GM18861 (cell line): ENCODE measurements at regions not wholly inside any gene's neighbourhood (a gene's known extent, or its start where the extent isn't known, plus 50 kb on each side); places are given as distances from the start of the nearest gene placed in this dataset.
A peak's percentile ranks its signal among the peaks of the same experiment; 100 is the strongest.
"Not testable (repeated sequence)": the region's sequence is repeated elsewhere in the genome, so short reads cannot be mapped to it uniquely, and the experiment has no call there.

ENCODE experiments used
- ATAC-seq: cut with Tn5 transposase; IDR thresholded peaks from one replicate; pipeline ENCODE4 v1.9.1; 2021; ENCODE audit not compliant: unreplicated experiment

DNA sequence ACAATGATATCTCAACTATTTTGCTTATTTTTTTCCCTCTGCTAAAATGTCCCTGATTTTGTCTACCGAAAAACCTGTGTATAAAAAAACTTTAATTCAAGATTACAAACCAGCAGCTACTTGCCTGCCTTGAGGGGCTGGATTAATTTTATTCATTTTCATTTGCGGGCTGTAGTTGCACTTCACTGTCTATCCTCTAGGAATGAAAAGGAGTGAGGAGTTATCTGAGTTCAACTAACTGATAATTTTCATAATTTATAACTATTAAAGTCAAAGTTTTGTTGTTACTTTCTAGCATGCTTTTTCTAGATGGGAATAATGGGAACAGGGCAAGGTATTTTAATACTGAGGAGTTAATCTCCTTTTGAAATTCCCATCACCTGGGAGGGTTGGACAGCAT, 50.3 kb upstream of the AGTPBP1 start:
- ATAC-seq = not testable (repeated sequence)

DNA sequence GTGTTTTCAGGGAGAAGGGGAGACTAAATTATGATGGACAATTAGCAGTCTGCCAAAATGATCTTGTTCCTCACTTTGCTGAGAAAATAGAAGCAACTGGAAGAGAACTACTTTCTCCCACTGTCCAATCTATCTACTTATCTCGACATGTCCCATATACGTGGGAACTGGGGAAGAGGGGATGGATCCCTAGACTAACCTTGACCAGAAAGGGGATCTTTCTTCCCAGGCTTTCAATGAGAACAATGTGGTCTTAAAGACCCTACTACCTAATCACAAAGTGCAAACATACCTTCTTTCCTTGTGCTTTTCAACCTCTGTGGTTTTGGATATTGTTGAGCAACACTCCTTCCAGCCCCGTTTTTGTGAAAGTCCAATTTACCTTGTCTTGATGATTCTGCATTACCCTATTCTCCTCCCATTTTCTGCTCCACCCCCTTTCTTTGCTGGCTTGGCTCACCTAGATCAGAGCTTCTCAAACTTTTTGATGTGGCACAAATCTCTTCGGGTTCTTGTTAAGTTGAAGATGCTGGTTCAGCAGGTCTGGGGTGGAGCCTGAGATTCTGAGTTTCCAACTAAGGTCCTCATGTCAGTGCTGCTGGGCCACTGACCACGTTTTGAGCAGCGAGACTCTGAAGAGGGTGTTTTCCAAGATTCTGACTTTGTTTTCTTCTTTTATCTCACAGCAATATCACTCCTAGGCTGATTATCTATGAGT, 61.4 kb upstream of the AGTPBP1 start:
- ATAC-seq = not testable (repeated sequence)

DNA sequence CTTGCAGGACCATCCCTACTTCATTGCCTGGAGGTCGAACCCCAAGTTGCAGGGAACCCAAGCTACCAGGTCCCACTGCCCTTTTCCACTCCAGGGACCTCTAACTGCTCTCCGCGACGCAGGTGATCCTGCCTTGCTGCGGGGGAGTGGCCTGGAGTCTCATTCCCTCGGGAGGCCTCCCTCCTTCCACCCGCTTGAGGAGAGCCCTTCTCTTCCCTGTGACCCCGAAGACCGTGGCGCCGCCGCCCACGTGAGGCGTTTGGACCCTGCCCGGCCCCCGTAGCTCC, 63.0 kb upstream of the AGTPBP1 start:
- ATAC-seq = not testable (repeated sequence)

DNA sequence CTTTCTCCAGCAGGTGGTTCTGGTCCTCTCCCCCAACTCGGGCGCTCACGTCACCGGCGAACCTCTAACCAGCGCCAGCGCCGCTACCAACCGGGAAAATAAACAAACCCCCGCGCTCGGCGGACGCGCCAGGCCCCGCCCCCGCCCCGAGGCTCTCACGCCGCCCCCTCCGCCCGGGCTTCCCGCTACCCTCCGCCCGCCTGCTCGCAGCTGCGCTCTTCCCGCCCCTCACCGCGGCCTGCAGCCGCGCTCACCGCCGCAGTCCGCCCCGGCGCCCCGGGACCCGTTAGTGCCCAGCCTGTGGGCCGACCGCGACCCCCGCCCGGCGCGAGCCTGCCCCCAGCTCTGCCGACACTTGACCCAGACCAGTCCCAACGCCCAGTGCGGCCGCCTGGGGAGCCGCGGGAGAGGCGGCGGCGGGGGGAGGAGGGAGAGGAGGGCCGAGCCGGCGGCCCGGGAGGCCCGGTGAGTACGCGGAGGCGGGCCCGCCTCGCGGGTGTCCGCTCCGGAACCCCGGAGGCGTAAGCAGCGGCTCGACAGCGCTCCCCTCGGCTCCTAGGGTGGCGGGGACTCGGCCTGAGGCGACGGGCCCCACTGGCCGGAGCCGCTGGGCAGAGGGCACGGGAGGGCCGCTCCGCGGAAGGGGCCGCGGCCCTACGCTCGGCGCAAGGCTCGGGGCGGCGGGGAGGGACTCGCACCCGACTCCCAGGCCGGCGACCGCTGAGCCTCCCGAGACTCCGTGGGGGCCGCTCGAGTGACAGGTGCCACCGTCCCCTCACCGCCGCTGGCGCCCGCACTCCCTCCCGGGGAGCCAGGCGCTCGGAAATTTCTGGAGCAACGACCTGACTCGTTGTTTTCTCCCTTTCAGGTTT, 63.6 kb upstream of the AGTPBP1 start:
- ATAC-seq = peak; percentile 66

DNA sequence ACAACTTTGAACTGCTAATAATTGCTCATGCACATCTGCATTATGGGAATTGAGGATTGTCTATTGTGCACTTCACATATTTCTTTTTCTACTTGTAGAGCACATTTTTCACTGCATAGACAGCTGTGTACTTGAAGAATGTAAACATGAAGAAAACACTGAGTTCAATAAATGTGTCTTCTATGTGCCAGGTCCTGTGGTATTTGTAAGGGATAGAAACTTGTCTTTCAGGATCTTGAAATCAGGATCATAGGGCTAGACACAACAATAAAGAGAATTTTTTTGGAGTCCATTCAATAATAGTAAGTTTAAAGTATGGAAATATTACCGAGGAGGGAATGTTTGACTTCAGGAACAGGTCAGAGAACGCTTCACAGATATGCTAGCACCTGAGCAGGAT, 66.6 kb upstream of the AGTPBP1 start:
- ATAC-seq = not testable (repeated sequence)

DNA sequence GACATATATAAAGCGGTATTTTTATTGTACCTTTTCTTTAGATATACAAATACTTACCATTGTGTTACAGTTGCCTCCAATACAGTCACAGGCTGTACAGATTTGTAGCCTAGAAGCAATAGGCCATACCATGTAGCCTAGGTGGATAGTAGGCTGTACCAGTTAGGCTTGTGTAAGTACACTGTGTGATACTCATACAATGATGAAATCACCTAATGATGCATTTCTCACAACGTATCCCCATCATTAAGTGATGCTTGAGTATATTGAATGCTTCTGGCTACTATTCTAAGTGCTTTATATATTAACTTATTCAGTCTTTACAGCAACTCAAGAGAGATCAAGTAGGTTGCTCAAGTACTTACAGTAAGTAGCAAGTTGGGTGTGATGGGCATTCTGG, 71.6 kb upstream of the AGTPBP1 start:
- not testable (repeated sequence) for ATAC-seq

DNA sequence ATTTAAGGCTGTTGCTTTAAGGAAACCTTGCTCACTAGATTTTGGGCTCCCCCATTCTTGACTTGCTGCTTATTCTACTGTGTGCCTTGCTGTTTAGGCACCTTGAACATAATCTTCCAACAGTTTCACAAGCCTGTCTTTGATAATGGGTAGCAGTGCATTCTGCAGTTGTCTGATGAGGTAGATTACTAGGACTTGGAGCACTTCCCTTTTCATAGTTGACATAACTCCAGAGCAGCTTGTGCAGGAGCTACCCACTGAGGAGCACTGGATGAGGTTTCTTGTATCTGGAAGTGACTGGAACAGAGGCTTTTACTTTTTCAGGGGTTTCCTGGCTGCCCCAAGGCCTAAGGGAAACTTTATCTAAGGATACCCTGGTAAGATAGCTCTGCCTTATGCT, 73.0 kb upstream of the AGTPBP1 start:
- ATAC-seq = not testable (repeated sequence)

DNA sequence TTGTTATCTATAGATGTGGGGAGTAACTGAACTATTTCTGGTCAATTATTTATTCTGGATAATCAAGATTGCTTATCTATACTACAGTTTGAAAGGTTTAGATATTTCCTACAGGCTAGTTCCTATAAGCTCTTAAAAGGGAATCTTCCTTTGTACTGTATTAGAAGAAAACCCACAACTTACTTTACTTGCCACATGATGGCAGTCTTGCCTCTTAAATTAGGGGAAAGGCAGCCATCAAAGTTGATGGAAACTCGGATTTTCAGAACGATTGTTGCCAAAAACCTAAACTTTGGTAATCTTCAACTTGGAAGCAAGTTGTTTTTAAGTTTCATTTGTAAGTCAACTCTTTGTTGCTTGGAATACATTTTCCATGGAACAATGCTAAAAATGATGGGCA, 77.2 kb upstream of the AGTPBP1 start:
- not testable (repeated sequence) for ATAC-seq

DNA sequence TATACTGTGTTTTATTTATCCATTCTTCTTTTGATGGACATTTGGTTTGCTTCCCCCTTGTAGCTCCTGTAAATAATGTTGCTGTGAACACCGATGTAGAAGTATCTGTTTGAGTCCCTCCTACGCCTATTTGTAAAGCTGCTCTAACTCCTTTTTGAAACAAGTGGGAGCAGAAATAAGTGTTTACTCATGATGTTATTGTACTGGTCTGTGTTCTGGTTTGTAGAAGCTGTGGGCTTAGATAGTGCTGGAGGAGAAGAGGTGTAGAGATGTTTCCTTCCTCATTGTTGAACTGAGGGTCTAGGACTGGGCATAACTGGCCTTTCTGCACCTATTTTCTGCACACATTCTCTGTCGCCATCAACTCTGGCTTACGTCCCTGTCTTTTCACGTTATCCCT, 78.8 kb upstream of the AGTPBP1 start:
- not testable (repeated sequence) for ATAC-seq

DNA sequence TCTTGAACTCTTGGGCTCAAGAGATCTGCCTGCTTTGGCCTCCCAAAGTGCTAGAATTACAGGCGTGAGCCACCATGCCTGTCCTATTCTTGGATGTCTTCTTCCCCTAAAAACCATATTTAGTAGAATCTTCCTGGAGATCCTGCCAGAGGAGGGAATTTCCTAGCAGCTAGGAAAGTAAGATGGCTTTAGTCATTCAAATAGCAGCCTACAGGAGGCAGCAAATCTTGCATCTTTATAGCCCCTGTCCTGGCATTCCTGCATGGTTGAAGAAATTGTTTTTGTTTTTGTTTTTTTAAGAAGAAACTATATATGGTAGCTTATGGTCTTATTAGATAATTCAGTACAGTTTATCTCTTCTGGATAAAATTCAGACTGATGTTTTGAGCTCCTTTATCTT, 83.2 kb upstream of the AGTPBP1 start:
- not testable (repeated sequence) for ATAC-seq

DNA sequence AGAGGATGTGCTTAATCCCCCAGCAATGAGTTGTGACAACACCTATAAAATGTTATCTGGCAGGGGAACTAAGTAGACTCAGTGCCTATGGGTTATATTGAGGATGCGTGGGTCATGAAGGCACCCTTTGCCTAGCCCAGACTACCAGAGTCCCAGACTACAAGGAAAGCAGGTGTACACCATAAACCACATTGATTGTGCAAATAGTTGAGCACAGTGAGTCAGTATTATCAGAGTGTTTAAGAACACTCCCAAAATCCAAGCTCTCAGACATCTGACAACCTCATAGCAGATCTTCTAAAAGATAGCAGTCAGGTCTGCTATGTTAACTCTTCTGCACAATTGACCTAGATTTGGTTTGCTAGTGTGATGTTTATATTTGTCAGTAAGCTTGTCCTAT, 92.8 kb upstream of the AGTPBP1 start:
- ATAC-seq = not testable (repeated sequence)

DNA sequence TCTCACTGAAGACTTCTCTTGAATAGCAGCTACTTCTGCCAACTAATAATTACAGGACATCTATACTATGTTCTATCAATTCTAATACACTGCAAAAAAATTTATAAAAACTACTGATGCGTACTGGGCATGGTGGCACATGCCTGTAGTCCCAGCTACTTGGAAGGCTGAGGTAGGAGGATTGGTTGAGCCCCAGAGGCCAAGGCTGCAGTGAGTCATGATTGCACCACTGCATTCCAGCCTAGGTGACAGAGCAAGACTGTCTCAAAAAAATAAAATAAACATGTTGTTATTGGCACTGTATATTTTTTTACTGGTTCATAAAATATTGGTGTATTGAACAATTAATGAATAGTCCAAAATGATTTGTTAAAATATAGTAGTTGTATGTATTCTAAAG, 97.0 kb upstream of the NAA35 start:
- not testable (repeated sequence) for ATAC-seq

DNA sequence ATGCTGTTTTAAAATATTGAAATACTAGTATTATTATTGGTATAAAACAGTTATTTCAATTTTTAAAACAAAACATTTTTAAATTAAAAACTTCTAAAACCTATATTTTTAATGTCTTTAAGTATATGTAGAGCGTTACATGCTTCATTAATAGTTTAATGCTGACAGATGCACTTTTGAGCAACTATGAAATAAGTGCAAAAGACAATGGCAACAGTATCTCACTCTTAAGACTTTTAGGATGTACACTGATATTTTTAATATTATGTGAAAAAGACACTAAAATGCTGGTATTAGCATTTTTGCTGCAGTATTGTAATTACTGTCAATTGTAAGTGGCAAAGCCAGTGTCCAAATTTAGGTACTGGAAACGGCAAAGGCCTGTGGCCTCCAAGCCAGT, 93.2 kb upstream of the NAA35 start:
- ATAC-seq = not testable (repeated sequence)

DNA sequence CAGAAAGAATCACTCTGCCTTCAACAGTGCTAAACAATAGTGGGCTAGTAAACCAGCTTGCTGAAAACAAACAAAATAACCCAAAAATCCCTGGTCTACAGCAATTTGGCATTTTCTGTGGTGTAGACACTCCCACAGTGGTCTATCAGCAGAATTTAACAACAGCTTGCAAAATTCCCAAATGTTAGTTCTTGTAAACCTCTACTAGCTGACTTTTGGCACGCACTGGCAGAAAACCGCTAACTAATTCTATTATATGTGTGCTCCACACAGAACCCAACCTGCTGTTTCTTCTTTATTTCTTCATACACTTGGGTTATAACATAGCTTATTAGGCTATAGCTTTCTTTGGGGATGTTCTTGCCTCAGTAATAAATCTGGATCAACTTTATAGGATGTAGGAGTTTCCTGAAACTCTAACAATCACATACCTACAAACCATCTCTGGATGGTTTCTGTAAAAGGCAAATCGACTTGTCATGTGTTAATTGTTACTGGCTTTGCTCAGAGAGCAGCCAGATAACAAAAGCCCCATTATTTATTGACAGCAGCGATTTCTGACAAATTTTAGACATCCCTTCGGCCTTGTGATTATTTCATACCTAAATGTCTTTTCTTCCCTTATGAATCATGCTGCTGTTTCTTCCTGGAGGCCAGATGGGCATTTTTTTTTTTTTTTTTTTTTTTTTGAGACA, 82.7 kb upstream of the NAA35 start:
- no peak for ATAC-seq

DNA sequence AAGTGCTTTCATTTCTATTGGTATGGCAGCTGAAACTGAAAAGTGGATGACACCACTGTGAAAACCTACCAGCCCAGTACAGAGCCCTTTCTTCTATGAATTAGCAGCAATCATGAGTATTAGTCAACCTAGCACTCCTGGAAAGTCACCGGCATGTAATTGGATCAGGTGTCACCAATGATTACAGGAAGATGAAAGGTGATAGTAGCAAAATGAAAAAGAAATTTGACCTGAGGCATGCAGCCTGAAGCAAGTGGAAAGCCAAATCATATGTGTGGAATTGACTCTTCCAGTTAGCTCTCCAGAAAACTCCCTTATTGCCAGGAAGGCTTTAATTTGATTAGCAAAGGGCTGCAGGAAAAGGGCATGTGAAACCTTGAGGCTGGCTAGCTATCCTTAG, 81.2 kb upstream of the NAA35 start:
- ATAC-seq = no peak

DNA sequence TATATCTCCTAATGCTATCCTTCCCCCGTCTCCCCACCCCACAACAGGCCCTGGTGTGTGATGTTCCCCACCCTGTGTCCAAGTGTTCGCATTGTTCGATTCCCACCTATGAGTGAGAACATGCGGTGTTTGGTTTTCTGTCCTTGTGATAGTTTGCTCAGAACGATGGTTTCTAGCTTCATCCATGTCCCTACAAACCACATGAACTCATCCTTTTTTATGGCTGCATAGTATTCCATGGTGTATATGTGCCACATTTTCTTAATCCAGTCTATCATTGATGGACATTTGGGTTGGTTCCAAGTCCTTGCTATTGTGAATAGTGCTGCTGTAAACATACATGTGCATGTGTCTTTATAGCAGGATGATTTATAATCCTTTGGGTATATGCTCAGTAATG, 79.1 kb upstream of the NAA35 start:
- ATAC-seq = not testable (repeated sequence)

DNA sequence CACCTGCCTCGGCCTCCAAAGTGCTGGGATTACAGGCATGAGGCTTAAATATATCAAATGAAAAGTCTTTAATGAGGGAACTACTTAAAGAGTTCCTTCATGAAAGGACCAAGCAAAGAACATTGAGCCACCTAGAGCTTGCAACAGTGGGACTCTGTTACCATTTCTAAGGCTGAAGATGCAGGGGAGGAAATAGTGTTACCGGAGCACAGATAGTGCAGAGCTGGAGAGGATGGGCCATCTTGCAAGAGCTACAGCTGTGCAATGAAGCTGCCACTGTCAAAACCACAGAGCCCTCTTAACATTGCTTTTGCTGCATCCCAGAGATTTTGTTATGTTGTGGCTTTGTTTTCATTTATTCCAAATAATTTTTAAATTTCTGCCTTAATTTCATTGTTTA, 77.1 kb upstream of the NAA35 start:
- ATAC-seq = no peak

DNA sequence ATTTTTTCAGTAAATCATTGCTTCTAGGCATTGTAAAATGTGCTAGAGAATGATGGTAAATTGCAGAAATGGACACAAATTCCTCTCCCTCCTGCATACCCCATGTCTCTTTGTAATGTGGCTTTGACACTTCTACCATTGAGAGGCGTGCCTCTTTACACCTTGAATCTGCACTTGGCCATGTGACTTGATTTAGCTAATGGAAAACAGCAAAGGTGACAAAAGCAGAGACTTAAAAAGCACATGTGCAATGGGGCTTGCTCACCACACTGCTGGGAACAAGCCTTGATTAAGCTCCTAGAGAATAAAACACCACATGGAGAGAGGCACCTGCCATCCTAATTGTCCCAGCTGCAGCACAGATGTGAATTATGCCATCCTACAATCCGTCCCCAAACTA, 69.9 kb upstream of the NAA35 start:
- no peak for ATAC-seq

DNA sequence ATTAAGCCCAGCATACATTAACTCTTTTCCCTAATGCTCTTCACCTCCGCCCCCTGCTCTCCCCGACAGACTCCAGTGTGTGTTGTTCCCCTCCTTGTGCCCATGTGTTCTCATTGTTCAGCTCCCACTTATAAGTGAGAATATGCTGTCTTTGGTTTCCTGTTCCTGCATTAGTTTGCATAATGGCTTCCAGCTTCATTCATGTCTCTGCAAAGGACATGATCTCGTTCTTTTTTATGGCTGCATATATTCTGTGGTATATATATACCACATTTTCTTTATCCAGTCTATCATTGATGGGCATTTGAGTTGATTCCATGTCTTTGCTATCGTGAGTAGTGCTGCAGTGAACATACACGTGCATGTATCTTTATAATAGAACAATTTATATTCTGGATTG, 69.3 kb upstream of the NAA35 start:
- not testable (repeated sequence) for ATAC-seq

DNA sequence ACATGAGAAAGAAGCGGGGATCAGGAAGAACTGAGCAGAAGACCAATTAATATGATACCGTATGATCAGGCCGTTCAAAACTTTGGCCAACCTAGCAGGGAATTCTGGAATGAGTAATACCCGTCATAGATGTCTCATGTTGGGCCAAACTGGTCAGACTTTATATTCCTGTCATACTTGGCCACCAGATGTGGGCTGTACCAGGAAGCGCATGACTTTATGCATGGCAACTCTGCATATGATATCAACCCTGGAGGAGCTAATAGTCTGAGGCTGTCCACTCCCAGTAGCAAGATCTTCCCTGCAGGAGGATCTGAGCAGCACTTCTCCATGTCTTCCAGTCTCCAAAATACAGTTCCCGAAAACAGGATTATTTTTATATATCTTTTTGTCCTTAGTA, 68.5 kb upstream of the NAA35 start:
- ATAC-seq = no peak

DNA sequence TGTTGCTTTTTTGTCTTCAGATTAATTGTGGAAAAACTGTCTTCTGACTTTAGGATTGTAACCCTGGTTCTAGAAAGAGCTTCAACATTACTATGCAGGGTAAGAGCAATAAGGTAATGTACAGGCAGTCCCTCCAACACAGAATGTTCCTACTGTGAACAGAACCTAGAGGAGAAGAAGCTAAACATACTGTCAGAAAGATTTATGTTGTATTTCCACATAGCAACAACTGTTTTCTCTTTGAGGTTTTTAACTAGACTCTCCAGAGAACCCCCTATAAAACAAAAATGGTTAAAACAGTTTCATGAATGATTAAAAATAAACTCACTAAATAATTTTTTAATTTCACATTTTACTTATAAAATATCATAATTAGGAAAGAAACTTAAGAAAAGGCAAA, 64.3 kb upstream of the NAA35 start:
- no peak for ATAC-seq
